GM21526 (cell line): ENCODE measurements at regions not wholly inside any gene's neighbourhood (a gene's known extent, or its start where the extent isn't known, plus 50 kb on each side); places are given as distances from the start of the nearest gene placed in this dataset.

Experiments
- ATAC-seq: cut with Tn5 transposase; IDR thresholded peaks from one replicate; pipeline ENCODE4 v1.9.1; 2021; ENCODE audit warnings: moderate library complexity; ENCODE audit not compliant: unreplicated experiment, low FRiP score

DNA sequence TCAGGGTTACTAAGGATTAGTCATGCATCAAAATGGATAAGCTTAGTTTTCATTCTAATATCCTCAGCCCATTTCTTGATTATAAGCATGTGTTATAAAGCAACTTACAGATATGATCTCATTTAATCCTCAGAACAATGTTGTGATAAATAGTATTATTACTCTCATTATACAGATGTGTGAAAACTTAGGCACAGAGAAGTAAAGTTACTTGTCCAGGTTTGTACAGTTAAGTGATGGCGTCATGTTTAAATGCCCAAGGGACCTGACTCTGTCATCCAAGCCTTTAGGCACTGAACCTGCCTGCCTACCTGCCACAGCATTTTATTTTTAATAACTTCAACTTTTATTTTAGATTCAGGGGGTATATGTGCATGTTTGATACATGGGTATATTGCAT lies 472.9 kb upstream of the SEMA6D start:
- no peak for ATAC-seq

DNA sequence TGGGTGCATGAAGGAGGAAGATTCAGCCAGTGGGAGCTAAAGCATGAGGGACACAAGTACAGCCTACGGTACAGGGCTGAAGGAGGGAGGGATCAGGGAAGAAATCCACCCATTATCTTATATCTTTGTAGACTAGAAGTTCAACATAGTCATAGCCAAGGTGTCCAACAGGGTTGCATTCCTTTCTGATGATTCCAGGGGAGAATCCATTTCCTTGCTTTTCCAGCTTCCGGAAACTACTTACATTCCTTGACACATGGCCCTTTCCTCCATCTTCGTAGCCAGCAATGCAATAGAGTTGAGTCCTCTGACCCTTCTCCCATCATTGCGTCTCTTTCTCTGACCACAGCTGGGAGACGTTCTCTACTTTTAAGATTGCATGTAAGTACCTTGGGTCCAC lies 471.0 kb upstream of the SEMA6D start:
- no peak for ATAC-seq

DNA sequence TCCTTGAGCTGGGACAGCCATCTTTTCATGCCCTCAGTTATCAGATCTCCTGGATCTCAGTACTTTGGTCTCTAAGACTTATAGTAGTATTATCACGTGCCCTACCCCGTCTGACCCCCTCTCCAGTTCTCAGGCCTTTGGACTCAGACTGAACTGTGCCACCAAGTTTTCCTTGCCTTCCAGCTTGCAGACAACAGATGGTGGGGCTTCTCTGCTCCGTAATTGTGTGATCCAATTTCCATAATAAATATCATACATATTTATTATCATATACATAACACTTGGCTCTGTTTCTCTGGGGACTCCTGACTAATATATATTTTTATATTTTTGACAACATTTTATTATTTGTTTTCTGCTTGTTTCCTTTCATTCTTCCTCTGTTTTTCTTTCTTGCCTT lies 458.8 kb upstream of the SEMA6D start:
- ATAC-seq, result no peak

DNA sequence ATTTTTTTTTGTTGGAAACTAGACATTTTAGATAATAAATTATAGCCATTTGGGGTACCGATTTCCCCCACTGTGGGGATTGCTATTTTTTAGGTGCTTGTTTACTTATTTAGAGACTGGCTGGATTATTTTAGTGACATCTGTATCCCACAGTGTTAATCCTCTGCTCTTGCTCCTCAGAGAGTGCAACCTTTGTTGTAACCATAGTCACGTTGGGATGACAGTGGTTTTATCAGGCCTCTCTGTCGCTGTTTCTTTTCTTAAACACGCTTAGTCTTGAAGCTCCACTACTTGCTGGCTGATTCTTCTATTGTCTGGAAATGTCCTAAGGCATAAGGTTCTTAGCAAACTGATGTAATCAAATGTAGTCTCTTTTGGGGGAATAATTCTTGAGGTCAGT lies 451.6 kb upstream of the SEMA6D start:
- ATAC-seq, result no peak

DNA sequence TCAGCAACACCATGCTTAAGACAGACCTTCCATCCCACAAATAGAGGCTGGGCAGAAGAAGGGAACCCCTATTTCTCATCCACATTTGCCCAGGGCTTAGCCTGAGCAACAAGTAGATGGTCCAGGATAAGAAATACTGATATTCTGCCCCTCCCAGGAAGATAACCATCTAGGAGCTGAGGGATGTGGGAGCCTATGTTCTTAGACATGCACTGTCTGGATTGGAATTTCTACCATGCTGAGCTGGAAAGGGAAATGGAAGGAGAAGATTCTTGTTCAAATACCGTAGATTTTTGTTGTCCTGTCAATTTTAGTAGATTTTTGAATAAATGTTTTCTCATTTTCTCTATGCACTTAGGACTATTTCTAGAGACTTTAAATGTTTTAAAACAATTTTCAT lies 450.7 kb upstream of the SEMA6D start:
- ATAC-seq, result no peak

DNA sequence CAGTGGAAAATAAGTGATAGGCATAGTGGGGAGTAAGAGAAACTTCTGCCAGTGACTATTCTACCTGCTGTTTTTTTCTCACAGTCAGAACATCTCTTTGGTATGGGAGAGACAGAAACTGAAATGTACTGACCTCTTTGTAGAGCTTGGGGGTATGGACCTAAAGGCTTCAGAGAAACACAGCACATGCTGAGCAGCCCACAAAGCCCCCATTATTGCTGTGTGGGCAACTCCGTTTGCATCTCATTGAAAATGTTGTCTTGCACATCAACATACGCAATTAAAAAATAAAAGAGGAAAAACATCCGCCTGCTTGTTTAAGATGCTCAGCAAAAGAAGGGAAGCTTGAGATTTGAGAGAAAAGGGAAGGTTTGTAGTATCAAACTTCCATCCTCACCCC lies 443.4 kb upstream of the SEMA6D start:
- ATAC-seq, result no peak

DNA sequence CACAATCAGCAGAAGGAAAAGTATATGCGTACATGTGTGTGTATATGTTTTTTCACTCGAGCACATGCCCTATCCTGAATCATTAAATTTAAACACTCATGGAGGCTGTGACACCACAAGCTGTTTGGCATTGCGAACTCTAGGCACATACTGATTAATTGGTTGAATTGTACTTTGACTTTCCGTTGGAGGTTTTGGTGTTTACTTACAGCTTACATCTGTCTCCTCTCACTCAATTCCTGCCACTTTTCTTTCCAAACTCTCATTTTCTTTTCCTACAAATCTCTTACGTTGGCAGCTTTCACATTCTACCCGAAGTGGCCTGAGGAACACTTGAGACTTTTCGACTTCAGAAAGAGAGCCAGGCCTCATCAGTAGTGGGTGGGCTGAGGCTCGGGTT lies 434.1 kb upstream of the SEMA6D start:
- ATAC-seq, result no peak

DNA sequence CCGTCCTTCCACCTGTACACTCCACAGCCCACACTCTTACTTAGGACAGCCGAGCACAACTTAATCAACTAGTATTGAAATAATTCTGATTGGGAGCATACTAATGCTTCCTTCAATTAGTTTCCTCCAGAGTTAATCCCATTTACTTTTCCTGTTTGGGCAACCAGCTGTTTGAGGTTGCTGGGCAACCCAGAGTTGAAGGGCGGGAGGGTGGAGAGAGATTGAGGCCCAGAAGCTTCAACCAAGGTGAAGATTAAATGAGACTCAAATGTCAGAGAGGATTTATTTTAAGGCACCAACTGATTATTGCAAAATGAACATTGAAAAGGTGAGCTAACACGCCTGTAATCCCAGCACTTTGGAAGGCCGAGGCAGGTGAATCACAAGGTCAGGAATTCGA lies 428.5 kb upstream of the SEMA6D start:
- no peak for ATAC-seq

DNA sequence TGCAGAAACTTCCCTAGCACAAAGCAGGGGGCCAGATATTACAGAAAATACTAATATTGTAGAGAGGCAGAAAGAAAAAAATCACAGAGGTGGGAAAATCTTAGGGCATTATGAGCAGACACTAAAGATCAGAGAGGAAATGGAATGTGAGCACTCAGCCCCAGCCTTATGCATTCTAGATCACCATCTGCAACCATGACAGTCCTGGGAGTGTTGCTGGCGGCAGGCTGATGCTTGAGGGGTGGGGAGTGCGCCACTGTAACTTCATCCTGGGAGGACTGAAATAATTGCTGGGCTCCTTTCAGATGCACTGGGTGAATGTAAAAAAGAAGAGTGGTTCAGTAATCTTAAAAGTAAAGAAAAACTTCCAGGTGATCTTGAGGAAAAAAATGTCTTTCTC lies 427.6 kb upstream of the SEMA6D start:
- no peak for ATAC-seq

DNA sequence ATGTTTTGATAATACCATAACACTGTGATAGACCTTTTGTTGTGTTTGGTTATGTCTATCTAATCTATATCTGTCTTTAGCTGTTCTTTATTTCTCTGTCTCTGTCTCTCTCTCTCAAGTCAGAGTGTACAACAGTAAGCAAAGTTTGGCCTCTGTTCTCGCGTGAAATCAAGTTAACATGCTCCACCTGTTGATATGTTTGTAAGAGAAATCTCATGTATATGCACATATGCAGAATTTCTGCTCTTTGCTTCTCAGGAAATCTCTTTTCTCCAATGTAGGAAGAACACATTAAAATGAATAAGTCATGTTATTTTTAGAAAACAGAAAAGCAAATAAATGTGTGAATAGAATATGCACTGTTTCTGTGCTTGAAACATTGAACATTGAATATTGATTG lies 425.5 kb upstream of the SEMA6D start:
- no peak for ATAC-seq

DNA sequence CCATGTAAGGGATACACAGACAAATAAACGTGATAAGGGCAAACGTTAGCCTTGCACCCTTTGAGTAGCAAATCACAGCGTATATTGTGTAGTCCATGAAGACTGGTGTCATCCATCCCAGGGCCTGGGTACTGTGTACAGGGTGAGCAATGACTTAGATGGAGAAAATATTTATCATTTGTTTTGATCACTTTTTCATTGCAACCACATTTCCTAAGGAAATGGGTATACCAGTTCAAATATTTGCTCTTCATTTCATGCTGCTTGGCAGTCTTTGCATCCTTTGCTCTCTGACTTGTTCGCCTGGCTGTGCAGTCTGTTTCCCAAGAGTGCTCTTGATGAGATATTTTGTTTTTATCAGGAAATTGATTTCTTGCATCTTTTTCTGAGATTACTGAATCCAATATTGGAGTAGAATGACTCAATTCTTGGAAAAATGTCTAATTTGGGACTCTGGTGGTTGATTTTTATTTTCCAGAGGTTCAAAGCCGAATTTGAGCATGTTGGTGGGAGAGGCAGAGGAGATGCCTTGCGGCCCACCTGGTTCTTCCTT lies 424.6 kb upstream of the SEMA6D start:
- ATAC-seq, result no peak

DNA sequence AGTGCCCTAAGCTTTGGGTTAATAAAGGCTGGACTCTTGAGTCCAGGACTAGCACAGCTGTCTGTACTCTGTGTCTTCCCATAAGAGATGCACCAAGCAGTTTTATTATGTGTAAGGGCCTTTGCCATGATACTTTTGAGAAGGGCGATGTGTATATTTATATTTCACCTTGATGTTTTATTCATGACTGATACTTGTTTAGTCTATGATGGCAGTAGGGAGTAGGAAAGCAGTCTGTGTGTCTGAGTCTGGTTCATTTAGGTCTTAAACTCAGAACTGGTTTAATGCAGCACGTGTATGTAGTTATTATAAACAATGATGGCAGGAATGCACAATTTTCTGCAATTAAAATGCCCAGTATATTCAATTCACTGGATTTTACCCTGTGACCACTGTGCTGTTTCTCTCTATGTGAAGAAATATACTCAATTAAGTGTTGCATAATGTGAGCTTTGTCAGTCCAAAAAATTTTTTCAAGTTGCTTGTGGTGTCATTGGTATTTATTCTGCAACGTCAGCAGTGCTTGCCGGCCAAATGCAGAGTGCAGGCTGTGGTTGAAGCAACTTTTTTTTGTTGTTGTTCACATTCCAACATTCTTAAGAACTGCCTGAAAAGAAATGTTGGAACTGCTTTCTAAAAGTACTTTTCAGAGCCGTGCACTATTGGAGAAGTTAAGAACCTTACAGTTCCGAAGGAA lies 423.7 kb upstream of the SEMA6D start:
- no peak for ATAC-seq

DNA sequence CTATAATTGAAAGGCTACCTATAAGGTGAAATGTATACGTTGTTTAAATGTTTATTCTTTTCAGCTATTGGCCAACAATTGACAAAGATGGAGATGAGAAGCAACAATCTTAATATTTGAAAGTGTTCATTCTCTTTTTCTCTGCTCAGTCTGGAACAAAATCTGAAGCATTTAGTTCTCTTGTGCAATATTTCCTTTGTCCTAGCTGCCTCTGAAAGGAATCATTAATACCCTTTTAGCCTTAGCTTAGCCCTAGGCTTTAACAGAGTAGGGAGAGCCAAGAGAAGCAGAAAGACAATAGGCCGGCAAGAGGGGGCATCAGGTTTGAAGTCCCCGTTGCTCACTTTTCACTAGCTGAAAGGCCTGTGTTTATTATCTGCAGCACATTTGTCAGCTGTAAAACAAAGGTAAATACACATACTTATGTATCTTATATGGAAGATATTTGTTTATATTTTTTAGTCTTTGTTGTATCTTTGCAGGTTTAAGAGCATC lies 422.5 kb upstream of the SEMA6D start:
- no peak for ATAC-seq

DNA sequence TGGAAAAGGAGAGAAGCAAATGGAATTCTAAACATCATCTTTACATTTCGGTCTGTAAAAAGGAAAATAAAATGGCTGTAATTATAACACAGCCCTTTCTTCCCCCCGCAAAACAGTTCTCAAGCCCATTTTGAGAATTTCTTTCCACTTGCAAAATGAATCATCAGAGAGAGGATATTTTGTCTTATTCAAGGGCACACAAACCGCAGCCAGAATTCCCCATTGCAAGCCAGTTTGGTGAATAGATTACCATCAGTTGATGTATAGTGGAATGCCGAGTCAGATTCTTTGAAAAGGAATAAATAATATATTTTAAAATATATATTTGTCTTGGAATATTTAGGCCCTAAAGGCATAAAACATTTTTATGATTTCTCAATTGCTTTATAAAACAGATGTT lies 420.4 kb upstream of the SEMA6D start:
- ATAC-seq, result no peak

DNA sequence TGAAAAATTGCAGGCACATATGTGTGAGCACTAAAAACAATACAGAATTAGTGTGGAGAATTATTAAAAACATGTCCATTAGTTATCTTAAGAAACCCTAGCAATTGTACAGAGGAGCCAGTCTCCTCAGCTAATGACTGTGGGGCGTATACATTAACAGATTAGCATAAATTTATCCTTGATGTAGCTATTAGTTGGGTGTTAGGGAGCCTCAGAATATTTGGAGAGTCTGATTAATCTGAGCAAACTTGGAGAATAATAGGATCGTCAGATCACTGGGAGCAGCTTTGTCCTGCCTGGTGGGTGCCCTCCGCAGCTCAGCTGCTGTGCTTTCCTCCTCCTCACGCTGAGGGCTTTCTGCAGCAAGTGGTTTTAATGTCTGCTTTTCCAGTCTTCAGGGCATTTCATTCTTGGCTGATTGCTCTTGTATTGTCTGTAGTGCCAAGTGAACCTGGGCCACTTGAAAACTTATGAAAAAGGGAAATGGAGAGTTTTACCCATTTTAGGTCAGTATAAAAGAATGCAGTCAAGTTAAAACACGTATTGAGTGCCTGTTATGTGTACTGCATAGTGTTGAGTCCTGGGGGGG lies 417.4 kb upstream of the SEMA6D start:
- no peak for ATAC-seq

DNA sequence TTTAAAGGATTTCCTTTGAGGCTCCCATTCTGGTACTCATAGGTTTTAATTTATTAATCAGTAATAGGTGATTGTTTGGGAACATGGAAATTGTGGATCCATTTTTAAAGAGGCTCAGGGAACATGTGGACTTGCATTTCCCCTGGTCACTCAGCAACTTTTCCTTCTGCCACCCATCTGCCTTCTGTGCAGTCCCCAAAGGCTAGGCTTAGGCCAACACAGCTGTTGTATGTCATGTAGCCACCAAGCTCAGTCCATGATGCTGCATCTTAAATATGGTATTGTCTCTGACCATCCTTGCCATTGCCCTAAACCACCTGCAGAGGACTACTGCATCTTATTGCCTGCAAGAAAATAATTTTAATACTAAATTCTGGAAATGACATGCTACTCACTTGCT lies 416.7 kb upstream of the SEMA6D start:
- ATAC-seq, result no peak

DNA sequence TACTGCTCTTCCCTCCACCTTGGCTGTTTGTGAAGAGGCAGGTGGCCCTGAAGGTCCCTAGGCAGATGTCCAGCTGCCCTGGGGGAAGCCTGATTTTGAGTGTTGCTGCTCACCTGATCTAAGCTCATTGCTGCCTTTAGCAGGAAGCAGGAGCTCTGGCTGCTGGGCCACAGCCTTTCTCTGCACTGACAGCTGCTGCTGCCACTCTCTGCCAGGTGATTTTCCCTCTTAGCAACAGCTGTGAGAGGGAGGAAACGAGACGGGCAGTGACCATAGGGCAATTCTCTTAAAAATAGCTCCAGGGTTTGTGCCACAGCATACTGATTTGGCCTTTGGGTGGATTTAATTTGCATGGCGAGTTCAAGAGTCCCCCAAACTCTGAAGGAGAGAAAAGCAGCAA lies 415.8 kb upstream of the SEMA6D start:
- ATAC-seq, result no peak

DNA sequence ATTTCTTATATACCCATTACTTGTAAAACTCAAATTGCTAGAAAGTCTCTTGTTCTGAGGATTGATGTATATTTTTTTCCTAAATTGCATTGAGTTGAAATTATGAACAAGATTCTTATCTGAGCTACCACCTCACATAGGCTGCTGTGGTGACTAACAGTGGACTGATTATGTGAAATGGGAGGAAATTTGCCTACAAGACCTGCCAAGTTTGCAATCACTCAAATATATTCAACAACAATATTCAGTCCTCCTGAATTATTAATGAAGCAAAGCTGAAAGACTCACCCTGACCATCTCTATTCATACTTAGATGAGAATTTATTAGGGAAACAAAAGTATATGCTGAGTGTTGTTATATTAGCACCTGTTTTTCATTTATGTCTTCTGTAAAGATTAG lies 412.6 kb upstream of the SEMA6D start:
- no peak for ATAC-seq

DNA sequence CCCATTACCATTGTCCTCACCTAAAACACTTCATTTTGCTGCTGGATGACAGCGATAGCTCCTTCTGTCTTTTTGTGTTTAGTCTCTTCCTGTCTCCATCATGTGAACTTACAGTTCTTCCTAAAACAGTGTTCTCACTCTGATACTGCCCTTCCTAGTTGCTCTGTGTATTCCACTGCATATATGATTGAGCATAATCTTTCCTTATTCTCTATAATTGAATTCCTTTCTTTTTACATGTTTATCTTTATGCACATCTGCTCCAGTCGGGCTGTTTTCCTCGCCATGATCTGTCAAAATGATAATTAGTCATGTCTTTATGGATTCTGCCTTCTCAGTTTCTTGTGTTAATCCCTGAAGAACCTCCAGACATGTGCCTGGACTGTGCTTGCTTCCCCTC lies 405.1 kb upstream of the SEMA6D start:
- ATAC-seq, result no peak

DNA sequence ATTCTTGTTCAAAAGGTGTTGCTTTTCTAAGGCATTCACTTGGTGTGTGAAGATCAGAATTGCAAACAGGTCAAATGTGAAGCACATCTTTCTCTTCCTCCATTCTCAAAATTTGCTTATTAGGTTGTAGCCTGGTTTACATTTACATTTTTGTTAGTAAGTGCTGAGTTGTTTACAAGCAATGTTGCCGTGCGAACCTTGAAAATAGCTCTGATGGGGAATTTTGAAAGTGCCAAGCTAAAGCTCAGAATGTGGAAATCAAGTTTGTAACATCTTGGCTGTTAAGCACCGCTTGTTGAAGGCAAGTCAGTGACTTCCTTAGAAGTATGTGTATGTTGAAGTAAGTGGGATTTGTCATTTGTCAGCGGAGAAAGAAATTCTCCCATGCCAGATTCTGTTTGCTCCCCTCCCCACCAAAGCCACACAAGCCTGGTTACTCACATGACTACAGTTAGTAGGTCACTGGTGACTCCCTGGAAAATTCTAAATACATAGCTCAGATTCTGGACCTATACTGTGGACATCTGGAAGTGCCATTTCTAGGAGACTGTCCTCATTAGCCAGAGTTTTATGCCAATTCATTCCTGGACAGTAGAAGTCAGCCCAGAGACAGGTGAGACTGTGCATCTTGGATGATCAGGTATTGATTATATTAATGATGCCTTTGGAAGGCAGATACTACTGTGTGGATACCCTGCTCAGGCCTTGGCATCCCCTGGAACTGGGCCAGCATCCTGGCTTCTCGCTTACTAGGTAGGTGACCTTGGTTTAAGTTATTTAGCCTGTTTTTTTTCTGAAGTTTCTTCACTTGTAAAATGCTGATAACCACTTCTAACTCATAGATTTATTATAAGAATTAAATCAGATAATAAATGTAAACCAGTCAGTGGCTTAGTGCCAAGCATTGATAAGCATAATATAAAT lies 390.6 kb upstream of the SEMA6D start:
- no peak for ATAC-seq

DNA sequence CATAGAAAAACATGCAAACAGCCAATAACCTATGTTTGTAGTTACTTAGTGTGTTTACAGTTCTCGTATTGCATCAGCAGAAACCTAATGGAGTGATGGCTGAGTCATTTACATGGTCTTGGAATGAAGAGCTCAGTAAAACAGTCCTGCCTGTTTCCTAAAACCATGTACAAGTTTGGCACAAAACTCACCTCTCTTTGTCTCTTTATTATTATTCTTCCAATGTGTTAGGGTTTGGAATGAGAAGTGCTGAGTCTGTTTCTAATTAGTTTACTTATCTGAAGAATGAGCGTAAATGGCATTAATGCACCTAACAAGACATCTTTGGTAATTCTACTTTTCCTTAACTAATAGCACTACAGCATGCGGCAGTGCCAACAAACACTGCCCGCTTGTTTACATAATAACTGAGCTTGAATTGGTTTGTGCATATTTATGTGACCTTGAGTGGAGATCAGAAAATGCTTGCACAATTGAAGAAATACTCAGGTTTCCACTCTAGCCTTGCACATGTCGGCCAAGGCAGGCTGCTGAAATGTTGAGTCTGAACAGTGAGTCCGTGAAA lies 385.4 kb upstream of the SEMA6D start:
- ATAC-seq, result no peak
